Femur (tissue), 1 donor: ENCODE measurements at regions not wholly inside any gene's neighbourhood (a gene's known extent, or its start where the extent isn't known, plus 50 kb on each side); places are given as distances from the start of the nearest gene placed in this dataset.
"Not testable (repeated sequence)": the region's sequence is repeated elsewhere in the genome, so short reads cannot be mapped to it uniquely, and the experiment has no call there.

ENCODE experiments used
- DNase-seq: peaks from one replicate; pipeline ENCODE4 v3.0.0-alpha.2; 2017

- no peak for DNase-seq
Measured at GRCh38 chr5:112574536-112574935, 155.5 kb upstream of the EPB41L4A start.

- peak; percentile 57 for DNase-seq
Measured at GRCh38 chr5:112576298-112576925, 157.3 kb upstream of the EPB41L4A start.

- no peak for DNase-seq
Measured at GRCh38 chr5:112579599-112580170, 158.0 kb upstream of the APC start.

- no peak for DNase-seq
Measured at GRCh38 chr5:112581811-112582320, 155.8 kb upstream of the APC start.

- no peak for DNase-seq
Measured at GRCh38 chr5:112583166-112583565, 154.5 kb upstream of the APC start.

GRCh38 chr5:112584781-112585180 is 152.9 kb upstream of the APC start:
- DNase-seq: no peak

GRCh38 chr5:112586596-112587062 is 151.1 kb upstream of the APC start:
- no peak for DNase-seq

- DNase-seq: not testable (repeated sequence)
Measured at GRCh38 chr5:112590858-112591257, 146.8 kb upstream of the APC start.

- DNase-seq: no peak
Measured at GRCh38 chr5:112594095-112594850, 143.4 kb upstream of the APC start.

- no peak for DNase-seq
Measured at GRCh38 chr5:112594941-112595340, 142.7 kb upstream of the APC start.

GRCh38 chr5:112597831-112598230 is 139.9 kb upstream of the APC start:
- DNase-seq: no peak

GRCh38 chr5:112600510-112600909 is 137.2 kb upstream of the APC start:
- DNase-seq: not testable (repeated sequence)

- DNase-seq: no peak
Measured at GRCh38 chr5:112604732-112605630, 132.7 kb upstream of the APC start.

GRCh38 chr5:112608975-112609374 is 128.7 kb upstream of the APC start:
- DNase-seq: no peak

GRCh38 chr5:112612663-112613062 is 125.0 kb upstream of the APC start:
- no peak for DNase-seq

GRCh38 chr5:112614285-112614684 is 123.4 kb upstream of the APC start:
- no peak for DNase-seq

- no peak for DNase-seq
Measured at GRCh38 chr5:112614986-112615385, 122.7 kb upstream of the APC start.

GRCh38 chr5:112616812-112617547 is 120.7 kb upstream of the APC start:
- no peak for DNase-seq

GRCh38 chr5:112625246-112625645 is 112.4 kb upstream of the APC start:
- DNase-seq: no peak

GRCh38 chr5:112625689-112626438 is 111.8 kb upstream of the APC start:
- no peak for DNase-seq

GRCh38 chr5:112626715-112627114 is 111.0 kb upstream of the APC start:
- no peak for DNase-seq
